ENCODE measurements at regions not wholly inside any gene's neighbourhood (a gene's known extent, or its start where the extent isn't known, plus 50 kb on each side); places are given as distances from the start of the nearest gene placed in this dataset.
A peak's percentile ranks its signal among the peaks of the same experiment; 100 is the strongest.
"Not testable (repeated sequence)": the region's sequence is repeated elsewhere in the genome, so short reads cannot be mapped to it uniquely, and the experiment has no call there.

- no peaks in the 10 kb centered on the region for H3F3A ChIP-seq (ENCODE audit: insufficient read depth, low read length, poor library complexity, severe bottlenecking)
- no peaks in the 10 kb centered on the region for H3K9me3 ChIP-seq (ENCODE audit: low read length)
- H2AFZ ChIP-seq (ENCODE audit: low read depth, low read length): no peak overlapping the region
- no peak overlapping the region for H3K27ac ChIP-seq (ENCODE audit: low read length)
- no peak overlapping the region for H3K4me3 ChIP-seq (ENCODE audit: low read length)
- no peaks in the 10 kb centered on the region for H3K36me3 ChIP-seq (ENCODE audit: insufficient read depth, low read length)
- no peak overlapping the region for H3K4me2 ChIP-seq (ENCODE audit: low read length)
- H3K79me2 ChIP-seq (replicated peaks; ENCODE audit: insufficient read depth, low read length): no peaks in the 10 kb centered on the region
- H3K9ac ChIP-seq (ENCODE audit: low read length): no peak overlapping the region
- TF ChIP-seq REST (IDR thresholded peaks at IDR 0.05; ENCODE audit: borderline replicate concordance) (no peak), CTCF (IDR thresholded peaks at IDR 0.05; ENCODE audit: poor library complexity, severe bottlenecking) (no peak), EZH2 (IDR thresholded peaks at IDR 0.05; ENCODE audit: borderline replicate concordance, insufficient read depth, low read length, poor library complexity, severe bottlenecking) (no peak), RAD21 (conservative IDR thresholded peaks at IDR 0.05) (no peak), POLR2AphosphoS5 (IDR thresholded peaks at IDR 0.05) (no peak), MXI1 (conservative IDR thresholded peaks at IDR 0.05; ENCODE audit: poor library complexity, severe bottlenecking) (no peak)
- H4K20me1 ChIP-seq (ENCODE audit: insufficient read depth): no peaks in the 10 kb centered on the region
- H3K27me3 ChIP-seq (ENCODE audit: insufficient read depth, low read depth, low read length): no peaks in the 10 kb centered on the region
- H3K9me2 ChIP-seq (ENCODE audit: insufficient read depth, low read length): no peaks in the 10 kb centered on the region
These were observed 495.3 kb upstream of the API5 start for GRCh38 chr11:42816471-42816870.

GRCh38 chr11:42819126-42819525 is 492.7 kb upstream of the API5 start:
- H3K9me2 ChIP-seq (ENCODE audit: insufficient read depth, low read length): no peaks in the 10 kb centered on the region
- H3K36me3 ChIP-seq (ENCODE audit: insufficient read depth, low read length): no peaks in the 10 kb centered on the region
- no peak overlapping the region for H3K9ac ChIP-seq (ENCODE audit: low read length)
- H3K4me3 ChIP-seq (ENCODE audit: low read length): no peak overlapping the region
- H3K9me3 ChIP-seq (ENCODE audit: low read length): no peaks in the 10 kb centered on the region
- no peaks in the 10 kb centered on the region for H3K27me3 ChIP-seq (ENCODE audit: insufficient read depth, low read depth, low read length)
- no peaks in the 10 kb centered on the region for H3F3A ChIP-seq (ENCODE audit: insufficient read depth, low read length, poor library complexity, severe bottlenecking)
- no peaks in the 10 kb centered on the region for H3K79me2 ChIP-seq (replicated peaks; ENCODE audit: insufficient read depth, low read length)
- H3K27ac ChIP-seq (ENCODE audit: low read length): no peak overlapping the region
- H2AFZ ChIP-seq (ENCODE audit: low read depth, low read length): no peak overlapping the region
- H4K20me1 ChIP-seq (ENCODE audit: insufficient read depth): no peaks in the 10 kb centered on the region
- no peak overlapping the region for H3K4me2 ChIP-seq (ENCODE audit: low read length)
- TF ChIP-seq REST (IDR thresholded peaks at IDR 0.05; ENCODE audit: borderline replicate concordance) (no peak), TAF1 (IDR thresholded peaks at IDR 0.05; ENCODE audit: low read depth) (no peak), MXI1 (conservative IDR thresholded peaks at IDR 0.05; ENCODE audit: poor library complexity, severe bottlenecking) (no peak), POLR2AphosphoS5 (IDR thresholded peaks at IDR 0.05) (no peak), EP300 (conservative IDR thresholded peaks at IDR 0.05; ENCODE audit: poor library complexity, severe bottlenecking) (peak; percentile 74), EZH2 (IDR thresholded peaks at IDR 0.05; ENCODE audit: borderline replicate concordance, insufficient read depth, low read length, poor library complexity, severe bottlenecking) (no peak), SMC3 (conservative IDR thresholded peaks at IDR 0.05; ENCODE audit: poor library complexity) (no peak)

- not testable (repeated sequence) for H4K20me1 ChIP-seq (ENCODE audit: insufficient read depth); H3F3A ChIP-seq (ENCODE audit: insufficient read depth, low read length, poor library complexity, severe bottlenecking); H2AFZ ChIP-seq (ENCODE audit: low read depth, low read length); H3K36me3 ChIP-seq (ENCODE audit: insufficient read depth, low read length); H3K9me3 ChIP-seq (ENCODE audit: low read length); H3K27ac ChIP-seq (ENCODE audit: low read length); H3K9ac ChIP-seq (ENCODE audit: low read length); H3K9me2 ChIP-seq (ENCODE audit: insufficient read depth, low read length); H3K4me2 ChIP-seq (ENCODE audit: low read length); H3K27me3 ChIP-seq (ENCODE audit: insufficient read depth, low read depth, low read length); H3K79me2 ChIP-seq (replicated peaks; ENCODE audit: insufficient read depth, low read length); H3K4me3 ChIP-seq (ENCODE audit: low read length)
These were observed 489.6 kb upstream of the API5 start for GRCh38 chr11:42822188-42822587.
